Neutrophil (primary cell): ENCODE measurements at regions not wholly inside any gene's neighbourhood (a gene's known extent, or its start where the extent isn't known, plus 50 kb on each side); places are given as distances from the start of the nearest gene placed in this dataset.

Source experiments
- H3K27ac ChIP-seq: fragments of 200-600 bp; sonication (generic); 2 replicates; pipeline ENCODE4 v1.5.1; 2016; ENCODE audit warnings: mild to moderate bottlenecking, moderate library complexity
- H3K27me3 ChIP-seq: fragments of 200-600 bp; sonication (generic); 2 replicates; pipeline ENCODE4 v1.6.0; 2016; ENCODE audit warnings: mild to moderate bottlenecking
- H3K36me3 ChIP-seq: fragments of 200-600 bp; sonication (generic); 2 replicates; pipeline ENCODE4 v1.5.1; 2017
- H3K4me1 ChIP-seq, 2 experiments: fragments of 200-600 bp in 1 of 2; sonication (generic) in 1 of 2; 1 replicate in 1 of 2; 2 replicates in 1 of 2; pipeline versions ENCODE4 v1.5.1 to v1.6.1; 2013 to 2016; ENCODE audit warnings: low read depth in 1 of 2, low read length in 1 of 2, mild to moderate bottlenecking in 1 of 2, moderate library complexity in 1 of 2; ENCODE audit not compliant: control insufficient read depth in 1 of 2, insufficient read depth in 1 of 2
- H3K4me3 ChIP-seq, 2 experiments: fragments of 200-600 bp in 1 of 2; sonication (generic) in 1 of 2; 1 replicate in 1 of 2; 2 replicates in 1 of 2; pipeline ENCODE4 v1.5.1; 2013 to 2016; ENCODE audit warnings: low read depth in 1 of 2, low read length in 1 of 2, mild to moderate bottlenecking in 1 of 2, moderate library complexity in 1 of 2
- H3K9me3 ChIP-seq: fragments of 200-600 bp; sonication (generic); 2 replicates; pipeline ENCODE4 v1.5.1; 2016
- TF ChIP-seq, protein P1 (sequence below): fragments of 200-600 bp; sonication (generic); IDR thresholded peaks from 2 replicates; pipeline ENCODE4 v1.5.1; 2016; ENCODE audit warnings: antibody characterized with exemption

DNA sequence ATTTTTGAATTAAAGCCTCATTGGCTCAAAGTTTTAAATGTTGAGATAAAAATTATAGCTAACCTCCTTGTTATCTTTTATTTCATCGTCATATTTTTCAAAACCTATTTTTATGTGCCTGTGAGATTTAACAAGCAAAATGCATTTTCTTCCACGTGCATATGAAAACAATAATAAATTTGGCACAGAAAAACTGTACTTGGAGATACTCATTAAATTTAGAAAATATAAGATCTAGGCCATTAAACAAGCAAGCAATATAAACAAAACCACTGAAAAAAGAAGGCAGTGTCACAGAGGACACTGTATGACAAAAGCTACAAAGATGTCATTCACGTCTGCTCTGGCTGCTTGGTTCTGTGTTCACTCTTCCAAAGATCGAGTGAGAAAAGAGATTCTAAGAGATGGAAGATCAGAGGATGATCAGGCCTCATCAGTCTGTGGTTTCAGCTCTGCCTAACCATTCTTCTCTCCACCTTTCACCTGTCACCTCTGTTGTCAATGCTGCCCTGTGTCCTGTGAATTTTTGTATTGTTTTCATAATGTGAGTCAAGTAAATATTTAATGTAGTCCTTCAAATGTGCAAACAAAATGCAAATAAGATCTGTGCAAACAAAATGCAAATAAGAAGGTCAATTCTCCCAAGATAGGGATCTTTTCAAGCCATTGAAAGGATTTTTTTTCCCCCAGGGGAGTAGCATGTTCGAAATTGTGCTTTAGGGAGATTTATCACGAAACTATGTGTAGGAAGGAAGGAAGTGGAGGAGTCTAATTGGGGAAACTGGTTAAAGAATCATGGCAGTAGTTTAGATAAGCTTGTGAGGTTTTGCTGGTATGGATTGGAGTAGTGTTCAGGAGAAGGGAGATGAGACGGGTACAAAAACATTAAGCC, 138.7 kb upstream of the RBMS1 start:
- Histone ChIP-seq H3K4me3 (no peak overlapping the region), H3K36me3 (no peaks in the 10 kb centered on the region), H3K27me3 (no peaks in the 10 kb centered on the region), H3K27ac (no peak overlapping the region), H3K9me3 (no peaks in the 10 kb centered on the region), H3K4me1 (peaks cover 0 to 6% of the 10 kb centered on the region in 2 experiments)
- TF ChIP-seq, protein P1, sequence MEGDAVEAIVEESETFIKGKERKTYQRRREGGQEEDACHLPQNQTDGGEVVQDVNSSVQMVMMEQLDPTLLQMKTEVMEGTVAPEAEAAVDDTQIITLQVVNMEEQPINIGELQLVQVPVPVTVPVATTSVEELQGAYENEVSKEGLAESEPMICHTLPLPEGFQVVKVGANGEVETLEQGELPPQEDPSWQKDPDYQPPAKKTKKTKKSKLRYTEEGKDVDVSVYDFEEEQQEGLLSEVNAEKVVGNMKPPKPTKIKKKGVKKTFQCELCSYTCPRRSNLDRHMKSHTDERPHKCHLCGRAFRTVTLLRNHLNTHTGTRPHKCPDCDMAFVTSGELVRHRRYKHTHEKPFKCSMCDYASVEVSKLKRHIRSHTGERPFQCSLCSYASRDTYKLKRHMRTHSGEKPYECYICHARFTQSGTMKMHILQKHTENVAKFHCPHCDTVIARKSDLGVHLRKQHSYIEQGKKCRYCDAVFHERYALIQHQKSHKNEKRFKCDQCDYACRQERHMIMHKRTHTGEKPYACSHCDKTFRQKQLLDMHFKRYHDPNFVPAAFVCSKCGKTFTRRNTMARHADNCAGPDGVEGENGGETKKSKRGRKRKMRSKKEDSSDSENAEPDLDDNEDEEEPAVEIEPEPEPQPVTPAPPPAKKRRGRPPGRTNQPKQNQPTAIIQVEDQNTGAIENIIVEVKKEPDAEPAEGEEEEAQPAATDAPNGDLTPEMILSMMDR = no peak

DNA sequence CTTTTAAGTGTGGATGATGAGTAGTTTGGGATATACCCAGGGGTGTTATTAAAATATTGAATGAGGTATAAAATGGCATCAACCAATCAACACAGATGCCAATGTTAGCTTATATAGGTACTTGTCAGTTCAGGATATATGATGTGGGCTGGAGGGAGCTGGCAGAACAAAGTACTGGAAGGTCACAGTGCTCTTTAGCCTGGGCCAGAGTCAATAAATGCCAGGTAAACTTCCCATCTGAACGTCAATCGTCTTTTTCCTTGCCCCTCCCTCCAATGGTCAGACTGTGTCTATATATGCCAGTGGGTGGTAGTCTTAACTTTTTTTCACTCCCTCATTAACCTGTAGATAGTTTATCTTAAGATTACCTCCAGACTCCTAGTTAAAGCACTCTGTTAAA, 140.8 kb upstream of the RBMS1 start:
- no peaks in the 10 kb centered on the region for H3K36me3 ChIP-seq
- H3K9me3 ChIP-seq = no peaks in the 10 kb centered on the region
- H3K4me1 ChIP-seq = no peaks in the 10 kb centered on the region
- no peak overlapping the region for H3K27ac ChIP-seq
- TF ChIP-seq, protein P1 = no peak
- H3K27me3 ChIP-seq = no peaks in the 10 kb centered on the region
- H3K4me3 ChIP-seq = no peak overlapping the region

DNA sequence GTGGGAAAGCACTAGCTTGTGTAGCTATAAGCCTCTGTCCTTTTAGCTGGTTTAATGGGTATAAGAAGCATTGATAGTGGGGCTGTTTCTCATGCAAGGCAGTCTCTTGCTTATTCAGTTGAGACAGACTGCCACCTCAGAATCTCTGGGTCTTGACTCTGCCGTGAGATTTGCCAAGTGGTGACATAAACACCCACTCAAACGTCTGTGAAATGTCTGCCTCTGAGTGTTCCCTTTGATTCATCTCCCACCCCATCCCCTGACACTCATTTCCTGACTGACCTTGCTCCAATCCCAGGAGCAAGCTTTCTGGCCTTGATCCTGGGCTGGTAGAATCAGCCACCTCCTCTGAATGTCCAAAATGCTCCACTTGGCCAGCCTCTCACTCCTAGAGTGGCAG, 141.9 kb upstream of the RBMS1 start:
- TF ChIP-seq, protein P1 = no peak
- Histone ChIP-seq H3K4me3 (no peak overlapping the region), H3K9me3 (no peaks in the 10 kb centered on the region), H3K27ac (no peak overlapping the region), H3K36me3 (no peaks in the 10 kb centered on the region), H3K27me3 (no peaks in the 10 kb centered on the region), H3K4me1 (no peaks in the 10 kb centered on the region)

DNA sequence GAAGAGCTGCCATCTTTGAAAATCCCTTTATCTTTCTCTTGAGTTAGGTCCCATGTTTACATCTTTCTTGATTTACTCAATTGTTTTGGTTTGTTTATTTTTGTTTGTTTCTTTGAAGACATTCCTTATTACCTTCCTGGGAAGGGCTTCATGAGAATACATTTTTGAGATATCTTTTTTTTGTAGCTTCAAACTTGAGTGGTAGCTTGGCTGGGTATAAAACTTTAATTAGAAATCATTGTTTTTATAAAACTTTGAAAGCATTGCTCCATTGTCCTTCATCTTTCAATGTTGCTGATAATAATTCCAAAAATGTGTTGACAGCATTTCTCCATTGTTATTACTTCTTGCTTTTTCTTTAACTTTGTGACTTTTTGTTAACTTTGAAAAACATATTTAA, 145.9 kb upstream of the RBMS1 start:
- TF ChIP-seq, protein P1 = no peak
- H3K27ac ChIP-seq = no peak overlapping the region

DNA sequence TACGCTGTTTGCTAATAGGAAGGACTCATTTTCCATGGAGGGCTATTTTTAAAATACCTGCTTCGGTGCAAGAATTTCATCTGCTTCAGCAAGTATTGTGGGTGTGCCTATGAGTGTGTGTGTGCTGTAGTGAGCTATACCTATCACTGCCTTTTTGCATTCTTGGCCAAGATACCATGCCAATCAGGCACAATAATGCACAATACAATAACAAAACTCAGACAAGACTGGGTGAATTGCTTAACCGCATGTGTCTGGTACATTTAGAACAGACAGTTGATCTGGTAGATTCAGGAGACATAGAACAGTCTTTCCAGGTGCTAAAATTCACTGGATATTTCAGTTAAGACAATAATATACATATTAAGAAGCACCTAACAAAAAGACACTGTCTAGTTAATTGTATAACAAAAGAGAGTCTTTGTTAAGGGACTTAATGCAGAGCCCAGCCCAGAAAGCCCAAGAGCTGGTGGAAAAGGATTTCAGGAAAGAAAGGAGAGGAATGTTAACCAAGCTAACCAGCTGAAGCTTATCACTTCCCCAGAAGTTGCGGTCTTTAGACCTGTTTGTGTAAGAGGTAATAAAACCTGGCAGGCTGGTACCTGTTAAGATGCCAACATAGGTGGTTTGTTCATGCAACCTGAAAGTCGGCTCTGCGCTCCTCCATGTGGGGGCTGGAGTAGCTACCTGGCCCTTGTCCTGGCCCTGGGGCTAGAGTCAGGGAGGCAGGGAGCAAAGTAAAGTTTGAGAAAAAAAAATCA, 153.3 kb upstream of the RBMS1 start:
- Histone ChIP-seq H3K27ac (no peak overlapping the region), H3K36me3 (no peaks in the 10 kb centered on the region), H3K4me3 (no peak overlapping the region)

More for the DNA sequence above, 145.9 kb upstream of the RBMS1 start:
- H3K4me1 ChIP-seq = no peaks in the 10 kb centered on the region
- H3K27me3 ChIP-seq = no peaks in the 10 kb centered on the region
- H3K4me3 ChIP-seq = no peak overlapping the region
- H3K9me3 ChIP-seq = no peaks in the 10 kb centered on the region
- H3K36me3 ChIP-seq = no peaks in the 10 kb centered on the region

More for the DNA sequence above, 153.3 kb upstream of the RBMS1 start:
- peaks cover 17 to 20% of the 10 kb centered on the region in 2 experiments for H3K4me1 ChIP-seq
- TF ChIP-seq, protein P1 = no peak
- H3K27me3 ChIP-seq = no peaks in the 10 kb centered on the region
- no peaks in the 10 kb centered on the region for H3K9me3 ChIP-seq
